Ovary (tissue), 3 donors: ENCODE measurements at regions not wholly inside any gene's neighbourhood (a gene's known extent, or its start where the extent isn't known, plus 50 kb on each side); places are given as distances from the start of the nearest gene placed in this dataset.

Experiments
- CTCF ChIP-seq, 3 donors: fragments of 450-650 bp in 2 of 3; fragments of 200-600 bp in 1 of 3; IDR thresholded peaks; one replicate each; pipeline versions ENCODE4 v1.5.1 to v1.8.0; 2016 to 2022; ENCODE audit warnings: antibody characterized with exemption in 3 of 3, mild to moderate bottlenecking in 1 of 3
- POLR2A ChIP-seq: fragments of 450-650 bp; IDR thresholded peaks from one replicate; pipeline ENCODE4 v1.6.1; 2017; ENCODE audit warnings: antibody characterized with exemption, mild to moderate bottlenecking, moderate library complexity
- donor health status: DM: no; HTN: no; CAD: no.

DNA sequence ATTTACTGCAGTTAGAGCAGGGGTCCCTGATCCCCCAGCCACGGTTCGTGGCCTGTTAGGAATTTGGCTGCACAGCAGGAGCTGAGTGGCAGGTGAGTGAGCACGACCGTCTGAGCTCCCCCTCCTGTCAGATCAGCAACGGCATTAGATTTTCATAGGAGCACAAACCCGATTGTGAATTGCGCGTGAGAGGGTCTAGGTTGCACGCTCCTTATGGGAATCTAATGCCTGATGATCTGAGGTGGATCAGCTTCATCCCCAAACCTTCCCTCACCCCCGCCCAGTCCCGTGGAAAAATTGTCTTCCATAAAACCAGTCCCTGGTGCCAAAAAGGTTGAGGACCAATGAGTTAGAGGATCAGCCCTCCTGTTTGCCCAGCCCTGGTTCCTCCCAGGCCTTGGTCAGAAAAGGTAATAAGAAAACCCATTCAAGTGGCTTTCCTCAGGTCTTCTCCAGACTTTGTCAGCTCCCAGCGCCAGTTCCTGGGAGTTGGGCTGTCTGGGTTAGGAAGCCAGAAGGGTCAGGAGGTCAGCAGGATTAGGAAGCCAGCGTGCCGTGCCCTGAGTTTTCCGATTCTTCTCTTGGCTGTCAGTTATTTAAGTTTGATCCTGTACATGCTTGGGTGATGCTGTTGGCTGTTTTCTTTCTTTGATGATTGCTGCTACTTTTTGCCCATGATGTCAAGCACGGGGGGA lies 139.9 kb upstream of the PMEPA1 start:
- TF ChIP-seq CTCF (IDR thresholded peaks at IDR 0.05), result no peak
- no peak for TF ChIP-seq POLR2A
